ENCODE measurements at regions not wholly inside any gene's neighbourhood (a gene's known extent, or its start where the extent isn't known, plus 50 kb on each side); places are given as distances from the start of the nearest gene placed in this dataset.

- TF ChIP-seq POLR2A (IDR thresholded peaks at IDR 0.05; ENCODE audit: low read depth, low read length) (no peak), PAX5 (IDR thresholded peaks at IDR 0.05; ENCODE audit: insufficient read depth, low read length, severe bottlenecking) (no peak), TAF1 (IDR thresholded peaks at IDR 0.05; ENCODE audit: low read depth, low read length) (no peak), POLR2AphosphoS5 (IDR thresholded peaks at IDR 0.05; ENCODE audit: low read depth, low read length) (no peak), SPI1 (IDR thresholded peaks at IDR 0.05; ENCODE audit: low read depth, low read length) (no peak), POU2F2 (IDR thresholded peaks at IDR 0.05; ENCODE audit: low read depth, low read length) (no peak)
Measured at GRCh38 chr1:238457610-238458009, 566.9 kb upstream of the ZP4 start.

Measured in GM12891 (cell line).